ENCODE measurements at regions not wholly inside any gene's neighbourhood (a gene's known extent, or its start where the extent isn't known, plus 50 kb on each side); places are given as distances from the start of the nearest gene placed in this dataset.

DNA sequence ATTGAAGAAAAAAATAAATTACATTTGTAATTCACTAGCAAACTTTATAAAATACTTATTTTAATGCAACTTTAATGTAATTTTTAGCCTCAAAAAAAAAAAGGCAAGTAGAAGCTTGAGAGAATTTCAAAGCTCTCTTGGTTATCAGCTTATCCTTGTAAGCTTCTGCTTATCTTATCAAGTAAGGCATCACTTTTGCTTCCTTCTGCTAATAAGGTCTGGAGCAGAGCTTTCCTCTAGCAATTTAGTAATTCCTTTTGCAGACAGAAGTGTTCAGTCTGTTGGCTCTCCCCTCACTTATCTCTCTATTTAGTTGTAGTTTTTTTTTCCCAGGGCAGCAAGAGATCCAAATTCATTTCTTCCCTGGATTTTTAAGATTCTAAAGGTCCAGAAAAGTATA, 525.0 kb downstream of the ISL1 start:
- Histone ChIP-seq H3K23ac (ENCODE audit: low read depth, low read length) (no peak overlapping the region), H3K4ac (ENCODE audit: low read depth, low read length) (no peak overlapping the region), H4K20me1 (ENCODE audit: insufficient read depth, low read length) (no peaks in the 10 kb centered on the region), H3K27me3 (ENCODE audit: control insufficient read depth, insufficient read depth, low read length) (no peaks in the 10 kb centered on the region), H4K5ac (ENCODE audit: low read depth, low read length) (no peak overlapping the region), H3K9me1 (ENCODE audit: insufficient read depth, low read length) (no peaks in the 10 kb centered on the region), H3K4me2 (ENCODE audit: low read depth, low read length) (no peak overlapping the region), H3K4me1 (ENCODE audit: control insufficient read depth, insufficient read depth, low read length) (no peaks in the 10 kb centered on the region), H2AK9ac (replicated peaks; ENCODE audit: low read depth, low read length, poor library complexity) (no peak overlapping the region), H3K27ac (ENCODE audit: insufficient read depth, low read length) (no peak overlapping the region), H2BK15ac (ENCODE audit: low read depth, low read length) (no peak overlapping the region), H3K14ac (replicated peaks; ENCODE audit: low read depth, low read length) (no peak overlapping the region), H3K4me3 (ENCODE audit: insufficient read depth, low read depth, low read length) (no peak overlapping the region), H4K91ac (ENCODE audit: insufficient read depth, low read depth, low read length) (no peak overlapping the region), H3K36me3 (ENCODE audit: control insufficient read depth, insufficient read depth, low read length) (no peaks in the 10 kb centered on the region), H2BK5ac (ENCODE audit: low read depth, low read length, poor library complexity, severe bottlenecking) (no peak overlapping the region), H2AFZ (replicated peaks; ENCODE audit: low read length, poor library complexity) (no peak overlapping the region), H3K79me1 (ENCODE audit: low read depth in 1 of 2, low read length in 2 of 2) (no peaks in the 10 kb centered on the region), H3K18ac (ENCODE audit: low read depth, low read length) (no peak overlapping the region), H4K8ac (ENCODE audit: low read depth in 2 of 2, low read length in 2 of 2) (no peak overlapping the region), H2AK5ac (ENCODE audit: low read depth, low read length) (no peak overlapping the region), H2BK120ac (ENCODE audit: low read depth, low read length) (no peak overlapping the region), H3K9me3 (ENCODE audit: control insufficient read depth, insufficient read depth, low read length) (no peaks in the 10 kb centered on the region), H2BK20ac (ENCODE audit: low read depth, low read length) (no peak overlapping the region), H3K9ac (ENCODE audit: low read depth, low read length) (no peak overlapping the region), H3K56ac (ENCODE audit: extremely low read depth, insufficient read depth, low read length) (no peak overlapping the region)
- CTCF ChIA-PET: interaction anchor here (0.6 kb wide), 2 partner anchors 56 to 76 kb away, joined by 6 read pairs; no protein-coding TSS in a partner anchor
- dilution Hi-C loops (cut with HindIII; ENCODE audit: low sequenced_read_pairs, unreplicated experiment): no loop called here
- in situ Hi-C loops (cut with MboI; ENCODE audit: low sequenced_read_pairs): no loop called here
- BruUV-seq (replicated peaks): no TSS peak
- intact Hi-C loops (cut with micrococcal nuclease): no loop called here
- TF ChIP-seq RFX5 (IDR thresholded peaks at IDR 0.05; ENCODE audit: low read depth, low read length) (no peak), POLR2A (IDR thresholded peaks at IDR 0.05; ENCODE audit: low read depth, low read length) (no peak), MXI1 (IDR thresholded peaks at IDR 0.05; ENCODE audit: borderline replicate concordance, low read depth, low read length) (no peak), MAZ (IDR thresholded peaks at IDR 0.05; ENCODE audit: borderline replicate concordance, low read depth, low read length) (no peak), CEBPB (IDR thresholded peaks at IDR 0.05; ENCODE audit: low read depth, low read length) (no peak), RAD21 (IDR thresholded peaks at IDR 0.05; ENCODE audit: low read length) (no peak), MAFK (IDR thresholded peaks at IDR 0.05; ENCODE audit: low read depth, low read length) (no peak), BHLHE40 (IDR thresholded peaks at IDR 0.05; ENCODE audit: low read depth, low read length) (no peak), SMC3 (IDR thresholded peaks at IDR 0.05; ENCODE audit: low read depth, low read length) (no peak)
- TF ChIP-seq, protein P1, sequence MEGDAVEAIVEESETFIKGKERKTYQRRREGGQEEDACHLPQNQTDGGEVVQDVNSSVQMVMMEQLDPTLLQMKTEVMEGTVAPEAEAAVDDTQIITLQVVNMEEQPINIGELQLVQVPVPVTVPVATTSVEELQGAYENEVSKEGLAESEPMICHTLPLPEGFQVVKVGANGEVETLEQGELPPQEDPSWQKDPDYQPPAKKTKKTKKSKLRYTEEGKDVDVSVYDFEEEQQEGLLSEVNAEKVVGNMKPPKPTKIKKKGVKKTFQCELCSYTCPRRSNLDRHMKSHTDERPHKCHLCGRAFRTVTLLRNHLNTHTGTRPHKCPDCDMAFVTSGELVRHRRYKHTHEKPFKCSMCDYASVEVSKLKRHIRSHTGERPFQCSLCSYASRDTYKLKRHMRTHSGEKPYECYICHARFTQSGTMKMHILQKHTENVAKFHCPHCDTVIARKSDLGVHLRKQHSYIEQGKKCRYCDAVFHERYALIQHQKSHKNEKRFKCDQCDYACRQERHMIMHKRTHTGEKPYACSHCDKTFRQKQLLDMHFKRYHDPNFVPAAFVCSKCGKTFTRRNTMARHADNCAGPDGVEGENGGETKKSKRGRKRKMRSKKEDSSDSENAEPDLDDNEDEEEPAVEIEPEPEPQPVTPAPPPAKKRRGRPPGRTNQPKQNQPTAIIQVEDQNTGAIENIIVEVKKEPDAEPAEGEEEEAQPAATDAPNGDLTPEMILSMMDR (conservative IDR thresholded peaks at IDR 0.05; ENCODE audit: low read depth, low read length): no peak
- TF ChIP-seq, protein P2, sequence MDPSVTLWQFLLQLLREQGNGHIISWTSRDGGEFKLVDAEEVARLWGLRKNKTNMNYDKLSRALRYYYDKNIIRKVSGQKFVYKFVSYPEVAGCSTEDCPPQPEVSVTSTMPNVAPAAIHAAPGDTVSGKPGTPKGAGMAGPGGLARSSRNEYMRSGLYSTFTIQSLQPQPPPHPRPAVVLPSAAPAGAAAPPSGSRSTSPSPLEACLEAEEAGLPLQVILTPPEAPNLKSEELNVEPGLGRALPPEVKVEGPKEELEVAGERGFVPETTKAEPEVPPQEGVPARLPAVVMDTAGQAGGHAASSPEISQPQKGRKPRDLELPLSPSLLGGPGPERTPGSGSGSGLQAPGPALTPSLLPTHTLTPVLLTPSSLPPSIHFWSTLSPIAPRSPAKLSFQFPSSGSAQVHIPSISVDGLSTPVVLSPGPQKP (IDR thresholded peaks at IDR 0.05; ENCODE audit: borderline replicate concordance, low read depth, low read length): no peak
- DNase-seq: no peak
- no peak for ATAC-seq (ENCODE audit: low read depth)
- POLR2A ChIA-PET (ENCODE audit: unreplicated experiment): no interaction called here

Data from IMR-90 (cell line).